SK-N-SH treated with all-trans-retinoic acid at 6 μM for 48 hours (cell line): ENCODE measurements at regions not wholly inside any gene's neighbourhood (a gene's known extent, or its start where the extent isn't known, plus 50 kb on each side); places are given as distances from the start of the nearest gene placed in this dataset.
"Not testable (repeated sequence)": the region's sequence is repeated elsewhere in the genome, so short reads cannot be mapped to it uniquely, and the experiment has no call there.

Experiments used
- ATAC-seq: fragments of 200-7000 bp; cut with Tn5 transposase; 3 replicates; pipeline ENCODE4 v1.9.1; 2020; ENCODE audit warnings: mild to moderate bottlenecking, moderate library complexity
- ARNTL ChIP-seq: fragments of 450-650 bp; formaldehyde crosslinking; IDR thresholded peaks from 2 replicates; pipeline ENCODE4 v1.5.0; 2020; ENCODE audit warnings: low read depth, mild to moderate bottlenecking, moderate library complexity, borderline replicate concordance
- BACH2 ChIP-seq: fragments of 250-450 bp; sonication (Bioruptor Pico); IDR thresholded peaks from 2 replicates; pipeline ENCODE4 v1.9.0; 2021; ENCODE audit warnings: mild to moderate bottlenecking, borderline replicate concordance
- CREB5 ChIP-seq: fragments of 250-450 bp; sonication (Bioruptor Pico); IDR thresholded peaks from 2 replicates; pipeline ENCODE4 v1.5.1; 2020; ENCODE audit warnings: low read depth, mild to moderate bottlenecking, moderate library complexity
- CSDC2 ChIP-seq: fragments of 250-450 bp; sonication (Bioruptor Pico); IDR thresholded peaks from 2 replicates; pipeline ENCODE4 v1.5.0; 2020; ENCODE audit warnings: mild to moderate bottlenecking, moderate library complexity
- ESRRG ChIP-seq: fragments of 250-450 bp; sonication (Bioruptor Pico); IDR thresholded peaks from 2 replicates; pipeline ENCODE4 v1.6.1; 2021; ENCODE audit warnings: mild to moderate bottlenecking
- GLIS3 ChIP-seq: fragments of 250-450 bp; sonication (Bioruptor Pico); IDR thresholded peaks from 2 replicates; pipeline ENCODE4 v1.5.0; 2020; ENCODE audit warnings: mild to moderate bottlenecking, moderate library complexity
- ISL1 ChIP-seq: fragments of 250-450 bp; sonication (Bioruptor Pico); IDR thresholded peaks from 2 replicates; pipeline ENCODE4 v2.1.2; 2022; ENCODE audit warnings: mild to moderate bottlenecking, moderate library complexity
- OSR1 ChIP-seq: fragments of 250-450 bp; sonication (Bioruptor Pico); IDR thresholded peaks from 2 replicates; pipeline ENCODE4 v1.8.0; 2022; ENCODE audit warnings: moderate library complexity, mild to moderate bottlenecking, inconsistent platforms
- PATZ1 ChIP-seq: fragments of 250-450 bp; sonication (Bioruptor Pico); IDR thresholded peaks from 2 replicates; pipeline ENCODE4 v1.8.0; 2020; ENCODE audit warnings: mild to moderate bottlenecking, moderate library complexity, borderline replicate concordance
- RARB ChIP-seq: fragments of 250-450 bp; sonication (Bioruptor Pico); IDR thresholded peaks from 2 replicates; pipeline ENCODE4 v1.8.0; 2021; ENCODE audit warnings: mild to moderate bottlenecking, moderate library complexity
- SNAI2 ChIP-seq: fragments of 250-450 bp; sonication (Bioruptor Pico); IDR thresholded peaks from 2 replicates; pipeline ENCODE4 v1.5.0; 2020; ENCODE audit warnings: mild to moderate bottlenecking, moderate library complexity
- TCF4 ChIP-seq: fragments of 250-450 bp; sonication (Bioruptor Pico); IDR thresholded peaks from 2 replicates; pipeline ENCODE4 v1.8.0; 2021; ENCODE audit warnings: mild to moderate bottlenecking, moderate library complexity, borderline replicate concordance
- TOX ChIP-seq: fragments of 250-450 bp; sonication (Bioruptor Pico); IDR thresholded peaks from 2 replicates; pipeline ENCODE4 v1.8.0; 2021; ENCODE audit warnings: mild to moderate bottlenecking, moderate library complexity, borderline replicate concordance
- TSHZ2 ChIP-seq: fragments of 250-450 bp; sonication (Bioruptor Pico); IDR thresholded peaks from 2 replicates; pipeline ENCODE4 v1.5.0; 2020; ENCODE audit warnings: mild to moderate bottlenecking, moderate library complexity
- ZC3H10 ChIP-seq: fragments of 250-450 bp; sonication (Bioruptor Pico); IDR thresholded peaks from 2 replicates; pipeline ENCODE4 v1.5.1; 2021; ENCODE audit warnings: mild to moderate bottlenecking, moderate library complexity
- ZNF565 ChIP-seq: fragments of 450-650 bp; formaldehyde crosslinking; conservative IDR thresholded peaks from 2 replicates; pipeline ENCODE4 v1.5.0; 2020; ENCODE audit warnings: low read depth, mild to moderate bottlenecking, moderate library complexity
- ZNF8 ChIP-seq: fragments of 450-650 bp; formaldehyde crosslinking; IDR thresholded peaks from 2 replicates; pipeline ENCODE4 v1.5.0; 2020; ENCODE audit warnings: mild to moderate bottlenecking, moderate library complexity

GRCh38 chr4:9695994-9696393, 85.4 kb upstream of the DRD5 start:
- ATAC-seq, result not testable (repeated sequence)

GRCh38 chr4:9696561-9696960, 84.9 kb upstream of the DRD5 start:
- ATAC-seq, result not testable (repeated sequence)

- ATAC-seq, result not testable (repeated sequence)
Observed at GRCh38 chr4:9702019-9702418, 79.4 kb upstream of the DRD5 start.

- ATAC-seq, result not testable (repeated sequence)
Observed at GRCh38 chr4:9702696-9703095, 78.7 kb upstream of the DRD5 start.

- ATAC-seq, result no peak
- TF ChIP-seq TOX (CRISPR knock-in tag), result no peak
- no peak for TF ChIP-seq CSDC2
- TF ChIP-seq BACH2, result no peak
- no peak for TF ChIP-seq SNAI2 (CRISPR knock-in tag)
- no peak for TF ChIP-seq ZNF8
- TF ChIP-seq GLIS3, result no peak
- TF ChIP-seq PATZ1 (CRISPR knock-in tag), result no peak
- TF ChIP-seq ZC3H10, result no peak
- TF ChIP-seq CREB5 (CRISPR knock-in tag), result no peak
- TF ChIP-seq ARNTL (CRISPR knock-in tag), result no peak
- TF ChIP-seq ISL1 (CRISPR knock-in tag), result no peak
- TF ChIP-seq ZNF565 (CRISPR knock-in tag), result no peak
- TF ChIP-seq RARB (CRISPR knock-in tag), result no peak
- TF ChIP-seq ESRRG (CRISPR knock-in tag), result no peak
- TF ChIP-seq TSHZ2 (CRISPR knock-in tag), result no peak
Observed at GRCh38 chr4:9703391-9703790, 78.0 kb upstream of the DRD5 start.

GRCh38 chr4:9704126-9704525, 77.3 kb upstream of the DRD5 start:
- not testable (repeated sequence) for ATAC-seq

- no peak for TF ChIP-seq OSR1 (CRISPR knock-in tag)
- TF ChIP-seq TCF4 (CRISPR knock-in tag), result no peak
- no peak for TF ChIP-seq GLIS3
- no peak for TF ChIP-seq CREB5 (CRISPR knock-in tag)
- ATAC-seq, result no peak
Observed at GRCh38 chr4:9704551-9705332, 76.7 kb upstream of the DRD5 start.

GRCh38 chr4:9707281-9707680, 74.2 kb upstream of the DRD5 start:
- ATAC-seq, result not testable (repeated sequence)

- not testable (repeated sequence) for ATAC-seq
Observed at GRCh38 chr4:9707936-9708335, 73.5 kb upstream of the DRD5 start.
